ENCODE measurements at regions not wholly inside any gene's neighbourhood (a gene's known extent, or its start where the extent isn't known, plus 50 kb on each side); places are given as distances from the start of the nearest gene placed in this dataset.
A peak's percentile ranks its signal among the peaks of the same experiment; 100 is the strongest.

GRCh38 chr5:165196961-165197360 lies 1691.5 kb downstream of the MAT2B start:
- Histone ChIP-seq H3K9me3 (replicated peaks) (no peaks in the 10 kb centered on the region), H3K4me1 (no peaks in the 10 kb centered on the region), H3K27me3 (no peaks in the 10 kb centered on the region; the same call in 1 of the 2 replicates), H3K4me3 (no peak overlapping the region), H3K36me3 (no peaks in the 10 kb centered on the region), H3K27ac (no peak overlapping the region)
- no peak for DNase-seq

DNA sequence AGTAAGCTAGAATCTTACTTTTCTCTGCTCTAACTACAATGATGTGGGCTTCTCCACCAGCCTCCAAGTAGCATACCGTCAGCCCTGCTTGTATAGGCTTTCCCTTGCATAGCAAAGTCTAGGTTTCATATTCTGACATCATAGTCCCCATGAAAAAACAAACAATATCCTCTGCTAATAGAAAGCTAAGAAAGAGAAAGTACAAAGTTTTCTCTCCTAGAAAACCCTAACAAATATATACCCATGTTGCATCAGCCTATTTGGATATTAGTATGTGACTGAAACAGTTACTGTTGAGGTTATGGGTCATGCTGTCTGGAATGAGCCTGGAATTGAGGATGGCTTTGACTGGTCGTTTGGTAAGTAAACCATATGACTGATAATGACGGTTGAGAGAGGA lies 1696.0 kb downstream of the MAT2B start:
- Histone ChIP-seq H3K27ac (no peak overlapping the region), H3K27me3 (no peaks in the 10 kb centered on the region), H3K4me3 (no peak overlapping the region), H3K36me3 (no peaks in the 10 kb centered on the region), H3K9me3 (replicated peaks) (no peaks in the 10 kb centered on the region), H3K4me1 (no peaks in the 10 kb centered on the region)
- no peak for DNase-seq

DNA sequence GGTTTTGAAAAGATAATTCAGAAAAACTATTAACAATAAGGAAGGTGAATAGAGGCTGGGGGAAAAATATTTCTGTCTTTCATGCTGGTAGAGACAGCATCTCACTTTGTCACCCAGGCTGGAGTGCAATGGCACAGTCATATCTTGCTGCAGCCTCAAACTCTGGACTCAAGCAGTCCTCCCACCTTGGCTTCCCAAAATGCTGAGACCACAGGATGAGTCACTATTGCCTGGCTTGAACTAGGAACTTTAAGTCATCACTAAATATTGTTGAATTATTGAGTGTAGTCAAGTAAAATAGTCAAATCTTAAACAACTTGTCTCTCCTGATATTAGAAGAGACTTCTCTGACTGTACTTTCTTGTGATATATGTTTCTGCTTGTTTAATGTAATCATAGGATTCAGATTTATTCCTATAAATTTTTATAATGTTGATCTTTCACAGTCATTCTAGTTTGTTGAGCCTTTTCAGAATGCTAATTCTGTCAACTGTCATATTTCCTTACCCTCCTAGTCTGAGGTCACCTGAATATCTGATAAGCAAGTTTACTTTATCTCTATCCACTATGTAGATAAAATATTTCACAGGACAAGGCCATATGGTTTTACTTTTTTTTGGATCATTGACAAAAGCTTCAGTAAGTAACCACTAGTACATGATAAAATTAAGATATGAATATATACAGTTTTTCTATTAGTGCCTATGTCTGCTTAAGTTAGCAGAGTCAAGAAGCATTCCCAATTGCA lies 1696.5 kb downstream of the MAT2B start:
- Histone ChIP-seq H3K27ac (no peak overlapping the region), H3K4me1 (no peaks in the 10 kb centered on the region), H3K27me3 (no peaks in the 10 kb centered on the region), H3K4me3 (no peak overlapping the region), H3K9me3 (replicated peaks) (no peaks in the 10 kb centered on the region), H3K36me3 (no peaks in the 10 kb centered on the region)
- DNase-seq: no peak

GRCh38 chr5:165202519-165202910 lies 1697.1 kb downstream of the MAT2B start:
- no peaks in the 10 kb centered on the region for H3K4me1 ChIP-seq
- no peak overlapping the region for H3K4me3 ChIP-seq
- DNase-seq: no peak
- H3K27ac ChIP-seq: no peak overlapping the region
- no peaks in the 10 kb centered on the region for H3K27me3 ChIP-seq
- H3K36me3 ChIP-seq: no peaks in the 10 kb centered on the region
- H3K9me3 ChIP-seq (replicated peaks): no peaks in the 10 kb centered on the region

GRCh38 chr5:165209101-165209727 lies 1703.8 kb downstream of the MAT2B start:
- H3K4me3 ChIP-seq: no peak overlapping the region
- peak in 1 of 2 experiments; percentile 44 for DNase-seq
- no peaks in the 10 kb centered on the region for H3K9me3 ChIP-seq (replicated peaks)
- H3K4me1 ChIP-seq: no peaks in the 10 kb centered on the region
- no peak overlapping the region for H3K27ac ChIP-seq
- H3K27me3 ChIP-seq: no peaks in the 10 kb centered on the region
- no peaks in the 10 kb centered on the region for H3K36me3 ChIP-seq

GRCh38 chr5:165224366-165225045 lies 1719.1 kb downstream of the MAT2B start:
- no peak overlapping the region for H3K4me3 ChIP-seq
- no peak for DNase-seq
- no peaks in the 10 kb centered on the region; the same call in 1 of the 2 replicates for H3K27me3 ChIP-seq
- no peaks in the 10 kb centered on the region for H3K36me3 ChIP-seq
- H3K9me3 ChIP-seq (replicated peaks): no peaks in the 10 kb centered on the region
- no peaks in the 10 kb centered on the region for H3K4me1 ChIP-seq
- no peak overlapping the region for H3K27ac ChIP-seq

GRCh38 chr5:165227515-165227914 lies 1722.1 kb downstream of the MAT2B start:
- H3K4me3 ChIP-seq: no peak overlapping the region
- H3K27me3 ChIP-seq: no peaks in the 10 kb centered on the region; the same call in 1 of the 2 replicates
- H3K9me3 ChIP-seq (replicated peaks): no peaks in the 10 kb centered on the region
- no peak for DNase-seq
- H3K27ac ChIP-seq: no peak overlapping the region
- H3K4me1 ChIP-seq: no peaks in the 10 kb centered on the region
- H3K36me3 ChIP-seq: no peaks in the 10 kb centered on the region

GRCh38 chr5:165228184-165228583 lies 1722.8 kb downstream of the MAT2B start:
- Histone ChIP-seq H3K4me3 (no peak overlapping the region), H3K36me3 (no peaks in the 10 kb centered on the region), H3K27ac (no peak overlapping the region), H3K9me3 (replicated peaks) (no peaks in the 10 kb centered on the region), H3K4me1 (no peaks in the 10 kb centered on the region), H3K27me3 (no peaks in the 10 kb centered on the region; the same call in 1 of the 2 replicates)
- no peak for DNase-seq

DNA sequence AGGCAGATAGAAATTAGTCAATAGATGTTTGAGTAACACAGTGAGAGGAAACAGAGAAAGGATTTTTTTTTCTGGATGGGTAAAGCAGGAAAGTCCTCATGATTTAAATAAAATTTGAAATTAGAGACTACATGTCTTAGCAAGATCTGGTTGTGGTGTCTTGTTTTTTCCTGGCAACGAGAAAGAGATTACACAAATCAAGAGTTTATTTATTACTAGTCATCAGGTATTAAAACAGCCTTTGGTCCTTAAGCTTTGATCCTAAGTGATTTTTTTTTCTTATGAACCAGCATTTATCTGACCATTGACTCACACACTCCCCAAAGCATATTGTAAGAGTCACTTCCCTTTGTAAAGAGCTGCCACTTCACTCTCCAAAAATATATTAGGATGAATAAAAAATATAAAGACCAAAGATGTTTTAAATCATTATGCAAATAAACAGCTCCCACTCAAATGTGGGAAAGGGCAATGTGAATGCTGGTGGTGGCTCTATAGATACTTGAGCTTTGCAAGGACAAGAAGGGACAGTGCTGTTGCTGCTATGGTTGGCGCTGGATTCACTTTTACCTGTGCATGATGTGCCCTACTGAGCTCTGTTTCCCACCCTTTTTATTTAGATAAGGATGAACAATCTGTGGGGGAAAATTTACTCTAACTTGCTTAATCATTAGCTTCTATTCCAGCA lies 1726.5 kb downstream of the MAT2B start:
- H3K4me3 ChIP-seq: no peak overlapping the region
- H3K36me3 ChIP-seq: no peaks in the 10 kb centered on the region
- H3K9me3 ChIP-seq (replicated peaks): no peaks in the 10 kb centered on the region
- H3K27ac ChIP-seq: no peak overlapping the region
- H3K4me1 ChIP-seq: no peaks in the 10 kb centered on the region
- no peaks in the 10 kb centered on the region for H3K27me3 ChIP-seq
- DNase-seq: no peak

DNA sequence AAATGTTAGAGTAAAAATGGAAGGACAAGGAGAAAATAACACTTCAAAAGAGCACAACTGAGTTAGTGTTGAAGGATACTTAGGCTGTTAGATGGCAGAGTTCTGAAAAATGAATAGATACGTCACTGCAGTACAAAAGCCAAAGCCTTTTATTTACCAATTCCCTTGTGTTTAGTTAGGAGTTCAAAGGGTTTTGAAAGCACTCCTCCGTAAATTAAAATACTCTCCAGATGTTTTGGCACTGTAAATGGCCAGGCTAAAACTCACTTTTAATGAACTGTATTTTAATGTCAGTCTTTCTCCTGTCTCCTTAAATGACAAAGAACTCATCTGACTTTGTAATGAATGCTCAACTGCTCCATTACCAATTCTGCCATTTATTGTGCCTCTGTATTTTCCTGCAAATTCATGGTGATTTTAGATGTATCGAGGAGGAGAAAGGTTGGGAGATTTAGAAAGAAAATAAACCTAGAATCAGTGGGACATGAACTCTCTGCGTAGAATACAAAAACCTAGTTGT lies 1727.2 kb downstream of the MAT2B start:
- Histone ChIP-seq H3K36me3 (no peaks in the 10 kb centered on the region), H3K27me3 (no peaks in the 10 kb centered on the region), H3K27ac (no peak overlapping the region), H3K9me3 (replicated peaks) (no peaks in the 10 kb centered on the region), H3K4me1 (no peaks in the 10 kb centered on the region), H3K4me3 (no peak overlapping the region)
- DNase-seq: no peak

DNA sequence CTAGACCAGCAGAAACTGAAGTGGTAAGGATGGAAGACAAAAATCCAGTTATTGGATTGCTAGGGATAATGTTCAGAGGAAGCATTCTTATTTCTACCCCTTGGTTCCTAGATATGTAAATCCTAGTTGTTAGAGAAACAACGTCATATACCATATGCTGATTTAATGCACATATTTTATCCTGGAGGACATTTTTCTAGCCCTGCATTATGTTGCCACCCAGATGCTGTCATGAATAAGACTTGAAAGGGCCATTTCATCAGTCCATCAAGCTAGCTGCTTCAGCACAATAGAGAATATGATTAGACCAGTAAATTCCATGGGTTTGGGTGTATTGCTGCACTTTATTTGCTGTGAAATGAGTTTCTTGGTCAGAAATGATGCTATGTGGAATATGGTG lies 1736.4 kb downstream of the MAT2B start:
- no peak overlapping the region for H3K27ac ChIP-seq

GRCh38 chr5:165242646-165243045 lies 1737.2 kb downstream of the MAT2B start:
- DNase-seq: no peak
- H3K36me3 ChIP-seq: no peaks in the 10 kb centered on the region
- H3K27me3 ChIP-seq: no peaks in the 10 kb centered on the region
- H3K4me3 ChIP-seq: no peak overlapping the region
- no peaks in the 10 kb centered on the region for H3K4me1 ChIP-seq
- H3K27ac ChIP-seq: no peak overlapping the region
- H3K9me3 ChIP-seq (replicated peaks): no peaks in the 10 kb centered on the region

More for the DNA sequence above, 1736.4 kb downstream of the MAT2B start:
- H3K9me3 ChIP-seq (replicated peaks): no peaks in the 10 kb centered on the region
- H3K4me1 ChIP-seq: no peaks in the 10 kb centered on the region
- no peaks in the 10 kb centered on the region for H3K36me3 ChIP-seq
- no peak for DNase-seq
- no peaks in the 10 kb centered on the region for H3K27me3 ChIP-seq
- H3K4me3 ChIP-seq: no peak overlapping the region

- Histone ChIP-seq H3K9me3 (replicated peaks) (no peaks in the 10 kb centered on the region), H3K36me3 (no peaks in the 10 kb centered on the region), H3K4me1 (no peaks in the 10 kb centered on the region), H3K27me3 (no peaks in the 10 kb centered on the region), H3K27ac (no peak overlapping the region), H3K4me3 (no peak overlapping the region)
- DNase-seq: no peak
Measured at GRCh38 chr5:165244407-165244806, 1739.0 kb downstream of the MAT2B start.

DNA sequence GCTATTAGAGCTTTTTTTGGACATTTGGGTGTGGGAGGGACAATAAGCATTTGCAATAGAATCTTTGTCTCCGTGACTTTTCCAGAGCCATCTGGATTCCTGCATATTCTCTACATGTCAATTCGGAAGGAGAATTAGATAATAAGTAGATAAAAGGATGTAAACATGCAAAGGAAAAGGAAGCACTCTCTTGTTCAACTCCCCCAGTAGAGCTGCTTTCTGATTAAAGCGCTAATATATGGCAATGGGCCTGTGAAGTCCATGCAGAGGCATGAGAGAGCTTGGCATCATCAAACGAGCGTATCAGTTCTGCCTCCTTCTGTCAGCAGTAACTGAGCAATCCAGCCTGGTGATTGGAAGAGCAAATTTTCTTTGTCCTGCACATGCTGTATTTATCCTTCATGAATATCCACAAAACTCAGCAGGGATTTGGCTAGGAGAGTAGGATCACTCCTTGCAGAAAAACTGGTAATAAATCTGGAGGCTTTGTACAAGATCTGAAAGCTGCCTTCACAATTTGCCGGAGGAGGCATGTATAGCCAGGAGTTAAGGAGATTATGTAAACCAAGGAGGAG lies 1752.9 kb downstream of the MAT2B start:
- Histone ChIP-seq H3K9me3 (replicated peaks) (no peaks in the 10 kb centered on the region), H3K4me3 (no peak overlapping the region), H3K36me3 (no peaks in the 10 kb centered on the region), H3K27me3 (0 out of 2 replicates have a peak, but pooled peaks cover 3% of the 10 kb centered on the region), H3K4me1 (no peaks in the 10 kb centered on the region), H3K27ac (no peak overlapping the region)
- DNase-seq: no peak
